ENCODE measurements at regions not wholly inside any gene's neighbourhood (a gene's known extent, or its start where the extent isn't known, plus 50 kb on each side); places are given as distances from the start of the nearest gene placed in this dataset.
A peak's percentile ranks its signal among the peaks of the same experiment; 100 is the strongest.

- no peaks in the 10 kb centered on the region for H3K9me3 ChIP-seq (ENCODE audit: control extremely low read depth in 1 of 3, control insufficient read depth in 2 of 3, insufficient read depth in 1 of 3, low read length in 2 of 3)
- no peak for ATAC-seq (ENCODE audit: low read depth)
- Mint-ChIP-seq H3K4me3 (no peak overlapping the region), H3K27ac (no peak overlapping the region), H3K27me3 (peaks cover under 1% of the 10 kb centered on the region), H3K4me1 (no peaks in the 10 kb centered on the region), H3K9me3 (ENCODE audit: insufficient read depth) (no peaks in the 10 kb centered on the region)
- peak; percentile 8 for DNase-seq
- TF ChIP-seq CTCF (IDR thresholded peaks at IDR 0.05): peak; percentile 48
- no peak for TF ChIP-seq EZH2 (IDR thresholded peaks at IDR 0.05; ENCODE audit: borderline replicate concordance, insufficient read depth, low read depth, low read length, poor library complexity, severe bottlenecking)
- intact Hi-C loops (cut with micrococcal nuclease): no loop called here
- H3K27ac ChIP-seq (ENCODE audit: low read length in 2 of 2): no peak overlapping the region
- peaks cover 0 to 3% (median 0%) of the 10 kb centered on the region in 4 experiments for H3K27me3 ChIP-seq (replicated peaks in 1 of 4; ENCODE audit: control extremely low read depth in 1 of 4, control insufficient read depth in 3 of 4, insufficient read depth in 4 of 4, low read length in 3 of 4)
- no peak overlapping the region for H2AFZ ChIP-seq (ENCODE audit: insufficient read depth, low read depth, low read length, poor library complexity, severe bottlenecking)
- WGBS (ENCODE audit: insufficient coverage): no CpG with 5 or more reads among the region's 5 CpGs
- H3K36me3 ChIP-seq (replicated peaks in 1 of 2; ENCODE audit: control extremely low read depth in 1 of 2, control insufficient read depth in 1 of 2, extremely low read depth in 1 of 2, insufficient read depth in 2 of 2, low read length in 1 of 2): no peaks in the 10 kb centered on the region
- ChIA-PET POLR2A (no interaction called here), CTCF (no interaction called here)
- H4K20me1 ChIP-seq (ENCODE audit: control insufficient read depth, insufficient read depth, low read length, poor library complexity, severe bottlenecking): no peaks in the 10 kb centered on the region
- no peaks in the 10 kb centered on the region for H3K4me1 ChIP-seq (ENCODE audit: control insufficient read depth in 2 of 2, insufficient read depth in 2 of 2, low read length in 2 of 2)
- H3K4me3 ChIP-seq (ENCODE audit: control extremely low read depth in 1 of 5, extremely low read depth in 1 of 5, insufficient read depth in 1 of 5, low read depth in 2 of 5, low read length in 4 of 5): no peak overlapping the region
- no peaks in the 10 kb centered on the region for H3K79me2 ChIP-seq (ENCODE audit: control insufficient read depth, insufficient read depth, low read length)
- H3K4me2 ChIP-seq (replicated peaks; ENCODE audit: low read depth, low read length, poor library complexity, severe bottlenecking): no peak overlapping the region
- H3K9ac ChIP-seq (ENCODE audit: low read length): no peak overlapping the region
These were observed 141.0 kb upstream of the MYRIP start for GRCh38 chr3:39668420-39668819.

DNA sequence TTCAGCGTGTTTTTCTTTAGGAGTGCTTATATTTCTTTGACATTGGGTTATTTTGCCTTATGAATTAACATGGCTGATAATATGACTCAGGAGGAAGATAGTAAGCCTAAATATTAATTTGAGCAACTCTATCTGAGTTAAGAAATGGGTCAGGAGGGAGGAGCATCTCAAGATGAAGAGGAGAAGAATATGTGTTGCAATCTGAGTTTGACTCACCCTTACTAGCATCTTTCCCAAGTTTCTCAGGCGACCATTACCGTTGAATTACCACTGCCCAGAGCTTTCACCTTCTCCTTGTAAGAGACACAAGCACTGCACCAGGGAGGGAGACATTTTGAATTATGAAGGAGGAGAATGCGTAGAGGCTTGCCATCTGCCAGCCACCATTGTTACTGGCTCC, 138.3 kb upstream of the MYRIP start:
- H3K9me3 ChIP-seq (ENCODE audit: control extremely low read depth in 1 of 3, control insufficient read depth in 2 of 3, insufficient read depth in 1 of 3, low read length in 2 of 3): no peaks in the 10 kb centered on the region
- peaks cover 3% of the 10 kb centered on the region for H3K27me3 Mint-ChIP-seq
- intact Hi-C loops (cut with micrococcal nuclease): no loop called here
- no peaks in the 10 kb centered on the region for H3K9me3 Mint-ChIP-seq (ENCODE audit: insufficient read depth)
- H4K20me1 ChIP-seq (ENCODE audit: control insufficient read depth, insufficient read depth, low read length, poor library complexity, severe bottlenecking): no peaks in the 10 kb centered on the region
- POLR2A ChIA-PET: no interaction called here
- CTCF ChIA-PET: no interaction called here
- H3K79me2 ChIP-seq (ENCODE audit: control insufficient read depth, insufficient read depth, low read length): no peaks in the 10 kb centered on the region
- H3K4me1 Mint-ChIP-seq: no peaks in the 10 kb centered on the region
- H3K9ac ChIP-seq (ENCODE audit: low read length): no peak overlapping the region
- no peaks in the 10 kb centered on the region for H3K4me1 ChIP-seq (ENCODE audit: control insufficient read depth in 2 of 2, insufficient read depth in 2 of 2, low read length in 2 of 2)
- DNase-seq (no peak), ATAC-seq (ENCODE audit: low read depth) (no peak)
- no peak overlapping the region for H3K27ac Mint-ChIP-seq
- peaks cover 0 to 3% (median 0%) of the 10 kb centered on the region in 4 experiments for H3K27me3 ChIP-seq (replicated peaks in 1 of 4; ENCODE audit: control extremely low read depth in 1 of 4, control insufficient read depth in 3 of 4, insufficient read depth in 4 of 4, low read length in 3 of 4)
- WGBS (ENCODE audit: insufficient coverage): no CpG with 5 or more reads among the region's 4 CpGs
- no peak overlapping the region for H2AFZ ChIP-seq (ENCODE audit: insufficient read depth, low read depth, low read length, poor library complexity, severe bottlenecking)
- TF ChIP-seq EZH2 (IDR thresholded peaks at IDR 0.05; ENCODE audit: borderline replicate concordance, insufficient read depth, low read depth, low read length, poor library complexity, severe bottlenecking) (no peak), CTCF (IDR thresholded peaks at IDR 0.05) (no peak)
- no peak overlapping the region for H3K27ac ChIP-seq (ENCODE audit: low read length in 2 of 2)
- H3K4me2 ChIP-seq (replicated peaks; ENCODE audit: low read depth, low read length, poor library complexity, severe bottlenecking): no peak overlapping the region
- no peaks in the 10 kb centered on the region for H3K36me3 ChIP-seq (replicated peaks in 1 of 2; ENCODE audit: control extremely low read depth in 1 of 2, control insufficient read depth in 1 of 2, extremely low read depth in 1 of 2, insufficient read depth in 2 of 2, low read length in 1 of 2)
- H3K4me3 Mint-ChIP-seq: no peak overlapping the region
- H3K4me3 ChIP-seq (ENCODE audit: control extremely low read depth in 1 of 5, extremely low read depth in 1 of 5, insufficient read depth in 1 of 5, low read depth in 2 of 5, low read length in 4 of 5): no peak overlapping the region
